Glomerular visceral epithelial cell (primary cell): ENCODE measurements at regions not wholly inside any gene's neighbourhood (a gene's known extent, or its start where the extent isn't known, plus 50 kb on each side); places are given as distances from the start of the nearest gene placed in this dataset.
"Not testable (repeated sequence)": the region's sequence is repeated elsewhere in the genome, so short reads cannot be mapped to it uniquely, and the experiment has no call there.

Source experiments
- DNase-seq: peaks from one replicate; pipeline ENCODE4 v3.0.0-alpha.2; 2016; ENCODE audit errors: extremely low spot score

- DNase-seq, result peak; percentile 8
These were observed 491.2 kb upstream of the TLE4 start for GRCh38 chr9:79080536-79080935.

- no peak for DNase-seq
These were observed 488.1 kb upstream of the TLE4 start for GRCh38 chr9:79083621-79084020.

GRCh38 chr9:79087133-79087532 lies 484.6 kb upstream of the TLE4 start:
- no peak for DNase-seq

GRCh38 chr9:79089054-79089560 lies 482.7 kb upstream of the TLE4 start:
- DNase-seq, result no peak

GRCh38 chr9:79089851-79090250 lies 481.9 kb upstream of the TLE4 start:
- not testable (repeated sequence) for DNase-seq

GRCh38 chr9:79103257-79103656 lies 468.5 kb upstream of the TLE4 start:
- DNase-seq, result not testable (repeated sequence)

GRCh38 chr9:79104216-79104615 lies 467.5 kb upstream of the TLE4 start:
- DNase-seq, result no peak

GRCh38 chr9:79104951-79105350 lies 466.8 kb upstream of the TLE4 start:
- DNase-seq, result no peak

- no peak for DNase-seq
These were observed 463.7 kb upstream of the TLE4 start for GRCh38 chr9:79107911-79108676.

- no peak for DNase-seq
These were observed 460.1 kb upstream of the TLE4 start for GRCh38 chr9:79111653-79112052.

GRCh38 chr9:79115176-79115575 lies 456.6 kb upstream of the TLE4 start:
- no peak for DNase-seq

- no peak for DNase-seq
These were observed 455.7 kb upstream of the TLE4 start for GRCh38 chr9:79116041-79116440.

- DNase-seq, result no peak
These were observed 455.1 kb upstream of the TLE4 start for GRCh38 chr9:79116709-79117108.

GRCh38 chr9:79120533-79120932 lies 451.2 kb upstream of the TLE4 start:
- no peak for DNase-seq

- no peak for DNase-seq
These were observed 450.8 kb upstream of the TLE4 start for GRCh38 chr9:79120941-79121340.

GRCh38 chr9:79123415-79123814 lies 448.4 kb upstream of the TLE4 start:
- no peak for DNase-seq

- no peak for DNase-seq
These were observed 444.1 kb upstream of the TLE4 start for GRCh38 chr9:79127661-79128060.

- peak; percentile 64 for DNase-seq
These were observed 441.8 kb upstream of the TLE4 start for GRCh38 chr9:79129865-79130480.

GRCh38 chr9:79131246-79131774 lies 440.5 kb upstream of the TLE4 start:
- DNase-seq, result no peak

GRCh38 chr9:79131824-79132377 lies 439.9 kb upstream of the TLE4 start:
- DNase-seq, result no peak

- peak; percentile 29 for DNase-seq
These were observed 437.1 kb upstream of the TLE4 start for GRCh38 chr9:79134654-79135053.

- DNase-seq, result no peak
These were observed 435.9 kb upstream of the TLE4 start for GRCh38 chr9:79135681-79136415.
